Stomach (tissue), 4 donors: ENCODE measurements at regions not wholly inside any gene's neighbourhood (a gene's known extent, or its start where the extent isn't known, plus 50 kb on each side); places are given as distances from the start of the nearest gene placed in this dataset.

ENCODE experiments used
- POLR2A ChIP-seq, 4 donors: fragments of 450-650 bp; IDR thresholded peaks; one replicate each; pipeline ENCODE4 v1.6.1; 2016; ENCODE audit warnings: antibody characterized with exemption in 4 of 4, control low read depth in 2 of 4, mild to moderate bottlenecking in 1 of 4, moderate library complexity in 1 of 4
- POLR2AphosphoS5 ChIP-seq, 3 donors: sonication (generic); formaldehyde crosslinking; IDR thresholded peaks; one replicate each; pipeline ENCODE4 v1.6.1; 2016; ENCODE audit warnings: antibody characterized with exemption in 3 of 3
- TF ChIP-seq, protein P1 (sequence below), 7 experiments: fragments of 450-650 bp in 4 of 7; fragments of 200-600 bp in 3 of 7; sonication (generic) in 3 of 7; IDR thresholded peaks; one replicate each; pipeline ENCODE4 v1.5.1; 2016 to 2019; ENCODE audit warnings: antibody characterized with exemption in 7 of 7, control low read depth in 2 of 7, mild to moderate bottlenecking in 1 of 7

DNA sequence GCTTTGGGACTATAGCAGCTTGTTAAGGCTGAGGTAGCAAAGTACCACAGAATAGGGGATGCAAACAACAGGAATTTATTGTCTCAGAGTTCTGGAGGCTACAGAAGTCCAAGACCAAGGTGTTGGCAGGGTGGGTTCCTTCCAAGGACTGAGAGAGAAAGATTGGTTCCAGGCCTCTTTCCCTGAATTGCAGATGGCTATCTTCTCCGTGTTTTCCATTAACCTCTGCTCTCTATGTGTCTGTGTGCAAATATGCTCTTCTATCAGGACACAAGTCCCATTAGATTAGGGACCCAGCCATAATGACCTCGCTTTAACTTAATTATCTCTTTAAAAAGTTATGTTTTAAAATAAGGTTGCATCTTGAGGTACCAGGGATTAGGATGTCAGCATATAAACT, 1732.9 kb upstream of the SLC10A2 start:
- TF ChIP-seq, protein P1, sequence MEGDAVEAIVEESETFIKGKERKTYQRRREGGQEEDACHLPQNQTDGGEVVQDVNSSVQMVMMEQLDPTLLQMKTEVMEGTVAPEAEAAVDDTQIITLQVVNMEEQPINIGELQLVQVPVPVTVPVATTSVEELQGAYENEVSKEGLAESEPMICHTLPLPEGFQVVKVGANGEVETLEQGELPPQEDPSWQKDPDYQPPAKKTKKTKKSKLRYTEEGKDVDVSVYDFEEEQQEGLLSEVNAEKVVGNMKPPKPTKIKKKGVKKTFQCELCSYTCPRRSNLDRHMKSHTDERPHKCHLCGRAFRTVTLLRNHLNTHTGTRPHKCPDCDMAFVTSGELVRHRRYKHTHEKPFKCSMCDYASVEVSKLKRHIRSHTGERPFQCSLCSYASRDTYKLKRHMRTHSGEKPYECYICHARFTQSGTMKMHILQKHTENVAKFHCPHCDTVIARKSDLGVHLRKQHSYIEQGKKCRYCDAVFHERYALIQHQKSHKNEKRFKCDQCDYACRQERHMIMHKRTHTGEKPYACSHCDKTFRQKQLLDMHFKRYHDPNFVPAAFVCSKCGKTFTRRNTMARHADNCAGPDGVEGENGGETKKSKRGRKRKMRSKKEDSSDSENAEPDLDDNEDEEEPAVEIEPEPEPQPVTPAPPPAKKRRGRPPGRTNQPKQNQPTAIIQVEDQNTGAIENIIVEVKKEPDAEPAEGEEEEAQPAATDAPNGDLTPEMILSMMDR (IDR thresholded peaks at IDR 0.05), result no peak
- TF ChIP-seq POLR2AphosphoS5 (IDR thresholded peaks at IDR 0.05) (no peak), POLR2A (IDR thresholded peaks at IDR 0.05) (no peak)
